Astrocyte (in vitro differentiated cells and primary cell): ENCODE measurements at regions not wholly inside any gene's neighbourhood (a gene's known extent, or its start where the extent isn't known, plus 50 kb on each side); places are given as distances from the start of the nearest gene placed in this dataset.

ENCODE experiments used
- DNase-seq: peaks from one replicate; pipeline ENCODE4 v3.0.0-alpha.2; 2010; ENCODE audit warnings: low read depth
- FAIRE-seq: peaks from 2 replicates; lab custom pipeline; 2011; peaks lifted over from hg19 to GRCh38; lab: Jason Lieb, UNC
- H2AFZ ChIP-seq: 2 replicates; pipeline ENCODE4 v1.6.0; 2012; ENCODE audit warnings: low read depth, low read length, inconsistent platforms
- H3K27ac ChIP-seq: 2 replicates; pipeline ENCODE4 v1.5.1; 2011; ENCODE audit warnings: low read depth, low read length, inconsistent platforms
- H3K27me3 ChIP-seq: 2 replicates; pipeline ENCODE4 v1.6.0; 2011; ENCODE audit warnings: low read length, inconsistent platforms; ENCODE audit not compliant: insufficient read depth
- H3K36me3 ChIP-seq: 2 replicates; pipeline ENCODE4 v1.5.1; 2011; ENCODE audit warnings: low read length, inconsistent platforms; ENCODE audit not compliant: insufficient read depth
- H3K4me1 ChIP-seq: 2 replicates; pipeline ENCODE4 v1.5.1; 2011; ENCODE audit warnings: low read length, inconsistent platforms; ENCODE audit not compliant: insufficient read depth
- H3K4me2 ChIP-seq: 2 replicates; pipeline ENCODE4 v1.6.0; 2012; ENCODE audit warnings: low read length, inconsistent platforms
- H3K4me3 ChIP-seq: 2 replicates; pipeline ENCODE4 v1.5.1; 2011; ENCODE audit warnings: low read depth, mild to moderate bottlenecking, low read length, inconsistent platforms; ENCODE audit not compliant: insufficient read depth
- H3K79me2 ChIP-seq: 2 replicates; pipeline ENCODE4 v1.6.0; 2012; ENCODE audit warnings: mild to moderate bottlenecking, low read length, inconsistent platforms; ENCODE audit not compliant: insufficient read depth
- H3K9ac ChIP-seq: 2 replicates; pipeline ENCODE4 v1.6.0; 2012; ENCODE audit warnings: mild to moderate bottlenecking, low read length, inconsistent platforms
- H3K9me3 ChIP-seq: 2 replicates; pipeline ENCODE4 v1.5.1; 2012; ENCODE audit warnings: low read depth, mild to moderate bottlenecking, low read length, inconsistent platforms; ENCODE audit not compliant: insufficient read depth
- H4K20me1 ChIP-seq: 2 replicates; pipeline ENCODE4 v1.6.0; 2012; ENCODE audit warnings: low read length, inconsistent platforms; ENCODE audit not compliant: insufficient read depth
- H3K27ac Mint-ChIP-seq: one replicate; pipeline ENCODE4 v1.8.0; 2021; ENCODE audit warnings: mild to moderate bottlenecking, mixed read lengths; ENCODE audit not compliant: unreplicated experiment
- H3K27me3 Mint-ChIP-seq: one replicate; pipeline ENCODE4 v1.8.0; 2021; ENCODE audit warnings: low read depth, mixed read lengths; ENCODE audit not compliant: unreplicated experiment
- H3K36me3 Mint-ChIP-seq: one replicate; pipeline ENCODE4 v1.8.0; 2021; ENCODE audit warnings: low read depth, mixed read lengths; ENCODE audit not compliant: unreplicated experiment
- H3K4me1 Mint-ChIP-seq: one replicate; pipeline ENCODE4 v1.8.0; 2021; ENCODE audit warnings: low read depth, mixed read lengths; ENCODE audit not compliant: unreplicated experiment
- H3K4me3 Mint-ChIP-seq: one replicate; pipeline ENCODE4 v1.8.0; 2021; ENCODE audit warnings: mild to moderate bottlenecking, moderate library complexity, mixed read lengths; ENCODE audit not compliant: unreplicated experiment
- H3K9me3 Mint-ChIP-seq: one replicate; pipeline ENCODE4 v1.8.0; 2021; ENCODE audit warnings: mild to moderate bottlenecking, mixed read lengths; ENCODE audit not compliant: unreplicated experiment
- EZH2 ChIP-seq: IDR thresholded peaks from 2 replicates; pipeline ENCODE4 v1.6.1; 2012; ENCODE audit warnings: mild to moderate bottlenecking, low read length, inconsistent platforms; ENCODE audit not compliant: insufficient read depth
- TF ChIP-seq, protein P1 (sequence below): IDR thresholded peaks from 2 replicates; pipeline ENCODE4 v1.5.1; 2011; ENCODE audit warnings: low read depth, mild to moderate bottlenecking, inconsistent platforms, low read length, moderate library complexity; ENCODE audit not compliant: insufficient read depth

DNA sequence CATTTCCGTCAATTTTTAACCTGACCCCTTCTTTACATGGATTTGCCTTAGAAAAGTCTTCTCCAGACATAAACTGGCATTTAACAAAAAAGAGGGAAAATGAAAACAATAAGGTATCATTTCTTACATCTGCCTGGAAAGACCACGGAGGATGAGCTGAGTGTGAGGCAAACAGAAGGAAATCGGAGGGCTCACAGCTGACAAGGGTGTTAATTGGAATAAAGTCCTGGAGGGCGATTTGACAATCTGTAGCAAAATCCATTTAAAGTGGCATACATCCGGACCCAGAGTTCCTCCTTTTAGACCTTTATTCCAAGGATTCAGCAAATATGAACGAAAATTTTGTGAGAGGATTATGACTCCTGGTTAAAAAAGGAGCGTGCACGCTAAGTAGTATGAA, 179.7 kb upstream of the COPS8 start:
- Histone ChIP-seq H3K27me3 (peaks cover 25% of the 10 kb centered on the region), H3K4me2 (no peak overlapping the region), H3K36me3 (no peaks in the 10 kb centered on the region), H3K79me2 (no peaks in the 10 kb centered on the region), H3K9me3 (no peaks in the 10 kb centered on the region), H2AFZ (no peak overlapping the region), H3K4me3 (no peak overlapping the region), H3K27ac (no peak overlapping the region), H3K9ac (no peak overlapping the region), H4K20me1 (no peaks in the 10 kb centered on the region), H3K4me1 (no peaks in the 10 kb centered on the region)
- DNase-seq (no peak), FAIRE-seq (no peak)
- H3K4me3 Mint-ChIP-seq = no peak overlapping the region
- TF ChIP-seq EZH2 = no peak
- TF ChIP-seq, protein P1, sequence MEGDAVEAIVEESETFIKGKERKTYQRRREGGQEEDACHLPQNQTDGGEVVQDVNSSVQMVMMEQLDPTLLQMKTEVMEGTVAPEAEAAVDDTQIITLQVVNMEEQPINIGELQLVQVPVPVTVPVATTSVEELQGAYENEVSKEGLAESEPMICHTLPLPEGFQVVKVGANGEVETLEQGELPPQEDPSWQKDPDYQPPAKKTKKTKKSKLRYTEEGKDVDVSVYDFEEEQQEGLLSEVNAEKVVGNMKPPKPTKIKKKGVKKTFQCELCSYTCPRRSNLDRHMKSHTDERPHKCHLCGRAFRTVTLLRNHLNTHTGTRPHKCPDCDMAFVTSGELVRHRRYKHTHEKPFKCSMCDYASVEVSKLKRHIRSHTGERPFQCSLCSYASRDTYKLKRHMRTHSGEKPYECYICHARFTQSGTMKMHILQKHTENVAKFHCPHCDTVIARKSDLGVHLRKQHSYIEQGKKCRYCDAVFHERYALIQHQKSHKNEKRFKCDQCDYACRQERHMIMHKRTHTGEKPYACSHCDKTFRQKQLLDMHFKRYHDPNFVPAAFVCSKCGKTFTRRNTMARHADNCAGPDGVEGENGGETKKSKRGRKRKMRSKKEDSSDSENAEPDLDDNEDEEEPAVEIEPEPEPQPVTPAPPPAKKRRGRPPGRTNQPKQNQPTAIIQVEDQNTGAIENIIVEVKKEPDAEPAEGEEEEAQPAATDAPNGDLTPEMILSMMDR = no peak
- H3K27me3 Mint-ChIP-seq = peaks cover 16% of the 10 kb centered on the region
- H3K9me3 Mint-ChIP-seq = no peaks in the 10 kb centered on the region
- no peak overlapping the region for H3K27ac Mint-ChIP-seq
- peaks cover 4% of the 10 kb centered on the region for H3K4me1 Mint-ChIP-seq
- H3K36me3 Mint-ChIP-seq = no peaks in the 10 kb centered on the region

DNA sequence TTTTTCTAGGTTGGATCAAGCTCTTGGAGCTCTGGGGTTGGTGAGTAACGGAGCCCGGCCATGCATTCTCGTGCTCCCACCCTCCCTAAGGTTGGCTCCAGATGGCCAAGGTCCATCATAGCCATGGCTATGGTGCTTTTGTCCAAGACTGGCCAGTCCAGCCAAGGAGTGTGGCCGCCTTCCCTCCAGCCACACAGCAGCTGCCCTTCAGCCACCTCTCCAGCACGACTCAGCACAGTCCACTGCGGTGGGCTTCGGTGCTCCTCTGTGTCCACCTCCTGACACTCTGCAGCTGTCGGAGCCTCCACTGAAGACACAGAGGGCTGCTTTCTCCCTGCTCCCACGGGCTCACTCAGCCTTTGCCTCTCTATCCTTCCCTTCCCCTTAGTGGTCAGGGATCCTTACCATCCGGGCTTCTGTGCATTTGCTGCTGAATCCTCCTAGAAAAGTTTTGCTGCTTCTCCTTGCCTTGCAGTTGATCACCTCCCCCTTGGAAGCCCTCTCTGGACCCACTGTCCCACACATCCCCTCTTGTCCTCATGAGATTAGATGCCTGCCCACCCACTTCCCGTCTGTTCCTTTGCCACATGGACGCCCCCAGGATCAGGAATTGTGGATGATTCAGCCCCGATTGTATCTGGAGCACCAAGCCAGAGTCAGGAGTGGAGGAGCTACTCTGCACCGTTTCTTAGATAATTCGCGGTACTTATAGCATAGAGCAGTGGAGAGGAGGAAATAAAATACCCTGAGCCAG, 177.1 kb upstream of the COPS8 start:
- no peaks in the 10 kb centered on the region for H3K36me3 ChIP-seq
- H3K4me1 ChIP-seq = no peaks in the 10 kb centered on the region
- H3K4me3 ChIP-seq = no peak overlapping the region
- no peak for TF ChIP-seq EZH2
- TF ChIP-seq, protein P1 = no peak
- Mint-ChIP-seq H3K27ac (no peak overlapping the region), H3K4me1 (peaks cover 4% of the 10 kb centered on the region), H3K27me3 (peaks cover 25% of the 10 kb centered on the region), H3K36me3 (peaks cover 2% of the 10 kb centered on the region), H3K9me3 (no peaks in the 10 kb centered on the region), H3K4me3 (no peak overlapping the region)
- no peaks in the 10 kb centered on the region for H3K79me2 ChIP-seq
- FAIRE-seq (no peak), DNase-seq (no peak)
- no peak overlapping the region for H2AFZ ChIP-seq
- H3K4me2 ChIP-seq = no peak overlapping the region
- H3K27ac ChIP-seq = no peak overlapping the region
- H3K9me3 ChIP-seq = no peaks in the 10 kb centered on the region
- peaks cover 17% of the 10 kb centered on the region for H3K27me3 ChIP-seq
- no peak overlapping the region for H3K9ac ChIP-seq
- H4K20me1 ChIP-seq = no peaks in the 10 kb centered on the region

DNA sequence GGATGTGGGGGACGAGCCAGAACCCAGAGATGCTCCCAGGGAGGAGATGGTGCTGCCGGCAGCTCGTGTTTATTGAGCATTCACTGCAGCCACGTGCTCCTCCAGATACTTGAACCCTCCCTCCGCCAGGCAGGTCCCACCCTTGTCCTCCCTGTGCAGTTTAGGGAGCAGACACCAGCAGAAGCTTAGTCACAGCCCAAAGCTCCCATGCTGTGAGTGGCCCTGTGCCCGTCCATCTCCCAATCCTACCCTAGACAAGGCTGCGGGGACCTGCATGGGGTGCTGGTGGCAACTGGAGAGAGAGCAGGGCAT, 176.5 kb upstream of the COPS8 start:
- Histone ChIP-seq H3K4me1 (no peaks in the 10 kb centered on the region), H3K27ac (no peak overlapping the region), H3K4me3 (no peak overlapping the region), H3K9ac (no peak overlapping the region), H3K9me3 (no peaks in the 10 kb centered on the region), H3K27me3 (peaks cover 12% of the 10 kb centered on the region), H3K36me3 (no peaks in the 10 kb centered on the region), H2AFZ (no peak overlapping the region), H3K79me2 (no peaks in the 10 kb centered on the region), H3K4me2 (no peak overlapping the region), H4K20me1 (no peaks in the 10 kb centered on the region)
- Mint-ChIP-seq H3K27me3 (peaks cover 26% of the 10 kb centered on the region), H3K36me3 (peaks cover 2% of the 10 kb centered on the region), H3K4me3 (no peak overlapping the region), H3K9me3 (peaks cover under 1% of the 10 kb centered on the region), H3K27ac (no peak overlapping the region), H3K4me1 (peaks cover 4% of the 10 kb centered on the region)
- FAIRE-seq = no peak
- TF ChIP-seq, protein P1 = no peak
- no peak for TF ChIP-seq EZH2
- DNase-seq = no peak
